Progenitor cell of endocrine pancreas (in vitro differentiated cells): ENCODE measurements at regions not wholly inside any gene's neighbourhood (a gene's known extent, or its start where the extent isn't known, plus 50 kb on each side); places are given as distances from the start of the nearest gene placed in this dataset.

Experiments
- DNase-seq: peaks from one replicate; pipeline ENCODE4 v3.0.0; 2021; ENCODE audit warnings: low spot score; ENCODE audit not compliant: unreplicated experiment
- H3K27ac Mint-ChIP-seq: 2 replicates; pipeline ENCODE4 v1.8.0; 2021; ENCODE audit warnings: mild to moderate bottlenecking, moderate library complexity, mixed read lengths
- H3K27me3 Mint-ChIP-seq: 2 replicates; pipeline ENCODE4 v1.8.0; 2021; ENCODE audit warnings: mixed read lengths
- H3K36me3 Mint-ChIP-seq: 2 replicates; pipeline ENCODE4 v1.8.0; 2022; ENCODE audit warnings: mixed read lengths; ENCODE audit not compliant: insufficient read depth
- H3K4me1 Mint-ChIP-seq: 2 replicates; pipeline ENCODE4 v1.8.0; 2021; ENCODE audit warnings: low read depth, mixed read lengths
- H3K4me3 Mint-ChIP-seq: 2 replicates; pipeline ENCODE4 v1.8.0; 2021; ENCODE audit warnings: low read depth, mild to moderate bottlenecking, moderate library complexity, mixed read lengths
- H3K9me3 Mint-ChIP-seq: 2 replicates; pipeline ENCODE4 v1.8.0; 2021; ENCODE audit warnings: low read depth, mixed read lengths
- TF ChIP-seq, protein P1 (sequence below): fragments of 200-600 bp; sonication (generic); IDR thresholded peaks from one replicate; pipeline ENCODE4 v1.5.0; 2021; ENCODE audit warnings: antibody characterized with exemption, mild to moderate bottlenecking; ENCODE audit not compliant: unreplicated experiment

DNA sequence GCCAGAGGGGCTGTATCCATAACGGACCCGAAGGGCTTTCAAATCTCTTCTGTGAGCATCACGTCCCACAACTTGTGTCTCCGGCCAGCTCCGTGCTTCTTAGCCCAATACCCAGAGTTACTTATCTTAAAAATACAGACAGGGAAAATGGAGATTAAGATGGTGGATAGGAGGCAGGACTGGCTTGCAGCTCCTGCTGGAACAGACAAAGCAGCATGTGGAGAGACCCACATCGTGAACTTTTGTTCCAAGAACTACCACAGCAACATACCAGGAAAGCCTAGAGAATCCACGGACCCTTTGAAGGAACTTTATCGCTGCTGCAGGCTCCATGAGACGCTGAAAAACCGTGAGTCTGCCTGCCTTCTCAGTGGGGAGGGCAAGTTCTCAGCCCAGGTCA, 113.7 kb downstream of the RNASET2 start:
- H3K27ac Mint-ChIP-seq: no peak overlapping the region
- DNase-seq: no peak
- H3K4me3 Mint-ChIP-seq: no peak overlapping the region
- no peaks in the 10 kb centered on the region for H3K4me1 Mint-ChIP-seq
- H3K36me3 Mint-ChIP-seq: no peaks in the 10 kb centered on the region
- H3K9me3 Mint-ChIP-seq: peaks cover 10% of the 10 kb centered on the region
- TF ChIP-seq, protein P1, sequence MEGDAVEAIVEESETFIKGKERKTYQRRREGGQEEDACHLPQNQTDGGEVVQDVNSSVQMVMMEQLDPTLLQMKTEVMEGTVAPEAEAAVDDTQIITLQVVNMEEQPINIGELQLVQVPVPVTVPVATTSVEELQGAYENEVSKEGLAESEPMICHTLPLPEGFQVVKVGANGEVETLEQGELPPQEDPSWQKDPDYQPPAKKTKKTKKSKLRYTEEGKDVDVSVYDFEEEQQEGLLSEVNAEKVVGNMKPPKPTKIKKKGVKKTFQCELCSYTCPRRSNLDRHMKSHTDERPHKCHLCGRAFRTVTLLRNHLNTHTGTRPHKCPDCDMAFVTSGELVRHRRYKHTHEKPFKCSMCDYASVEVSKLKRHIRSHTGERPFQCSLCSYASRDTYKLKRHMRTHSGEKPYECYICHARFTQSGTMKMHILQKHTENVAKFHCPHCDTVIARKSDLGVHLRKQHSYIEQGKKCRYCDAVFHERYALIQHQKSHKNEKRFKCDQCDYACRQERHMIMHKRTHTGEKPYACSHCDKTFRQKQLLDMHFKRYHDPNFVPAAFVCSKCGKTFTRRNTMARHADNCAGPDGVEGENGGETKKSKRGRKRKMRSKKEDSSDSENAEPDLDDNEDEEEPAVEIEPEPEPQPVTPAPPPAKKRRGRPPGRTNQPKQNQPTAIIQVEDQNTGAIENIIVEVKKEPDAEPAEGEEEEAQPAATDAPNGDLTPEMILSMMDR: no peak
- no peaks in the 10 kb centered on the region for H3K27me3 Mint-ChIP-seq

DNA sequence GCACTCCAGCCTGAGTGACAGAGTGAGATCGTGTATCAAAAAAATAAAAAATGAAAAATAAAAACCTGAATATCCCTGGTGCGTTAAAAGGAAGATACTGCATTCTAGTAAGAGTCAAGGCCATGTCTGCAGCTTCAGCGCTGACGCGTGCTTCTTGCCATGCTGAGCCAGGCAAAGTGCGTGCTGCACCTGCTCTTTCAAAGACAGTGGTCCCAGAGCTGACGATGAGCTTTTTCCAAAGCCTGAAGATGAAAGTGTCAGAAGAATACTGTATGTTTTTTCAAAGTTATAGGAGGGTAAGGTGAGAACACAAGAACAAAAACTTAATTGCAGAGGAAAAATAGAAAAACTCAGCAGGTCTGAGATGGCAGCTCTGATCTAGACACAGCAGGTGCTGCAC, 115.1 kb downstream of the RNASET2 start:
- Mint-ChIP-seq H3K27me3 (no peaks in the 10 kb centered on the region), H3K4me1 (no peaks in the 10 kb centered on the region), H3K4me3 (no peak overlapping the region), H3K27ac (no peak overlapping the region), H3K9me3 (no peaks in the 10 kb centered on the region), H3K36me3 (no peaks in the 10 kb centered on the region)
- TF ChIP-seq, protein P1: no peak
- DNase-seq: no peak

DNA sequence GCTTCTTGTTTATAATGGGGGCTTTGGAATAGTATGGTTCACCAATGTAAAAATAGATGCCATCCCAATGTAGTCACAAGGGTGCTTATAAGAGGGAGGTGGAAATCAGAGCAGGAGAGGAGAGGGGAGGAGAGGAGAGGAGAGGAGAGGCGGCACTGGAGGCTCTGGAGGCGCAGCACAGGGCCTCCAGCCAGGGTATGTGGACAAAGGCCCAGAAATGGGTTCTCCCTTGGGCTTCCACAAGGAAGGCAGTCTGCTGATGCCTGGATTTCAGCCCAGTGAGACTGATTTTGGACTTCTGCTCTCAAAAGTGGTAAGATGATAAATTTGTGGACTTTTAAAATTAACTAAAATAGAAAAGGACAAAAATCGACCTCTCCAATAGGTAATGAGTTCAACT, 116.8 kb downstream of the RNASET2 start:
- H3K27ac Mint-ChIP-seq: no peak overlapping the region
- no peak for DNase-seq
- TF ChIP-seq, protein P1: no peak
- peaks cover 2% of the 10 kb centered on the region for H3K4me1 Mint-ChIP-seq
- H3K4me3 Mint-ChIP-seq: no peak overlapping the region
- no peaks in the 10 kb centered on the region for H3K36me3 Mint-ChIP-seq
- H3K27me3 Mint-ChIP-seq: no peaks in the 10 kb centered on the region
- H3K9me3 Mint-ChIP-seq: no peaks in the 10 kb centered on the region

DNA sequence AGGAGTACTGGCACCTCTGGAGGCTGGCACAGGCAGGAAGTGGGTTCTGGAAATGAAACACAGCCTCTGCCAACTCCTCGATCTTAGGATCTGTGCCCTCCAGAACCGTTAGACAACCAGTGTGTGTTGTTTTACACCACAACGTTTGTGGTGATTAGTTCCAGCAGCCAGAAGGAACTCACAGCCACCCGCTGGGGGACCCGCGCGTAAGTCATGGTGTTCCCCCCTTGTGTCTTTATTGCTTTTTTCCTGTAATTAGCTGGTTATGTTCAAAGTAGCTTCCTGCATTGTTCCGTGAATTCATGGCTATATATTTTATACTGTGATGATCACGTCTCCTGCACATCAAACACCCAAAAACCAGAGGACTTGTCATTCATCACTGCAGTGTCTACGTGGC, 117.4 kb downstream of the RNASET2 start:
- Mint-ChIP-seq H3K4me1 (peaks cover 2% of the 10 kb centered on the region), H3K27me3 (peaks cover 3% of the 10 kb centered on the region), H3K4me3 (no peak overlapping the region), H3K9me3 (no peaks in the 10 kb centered on the region), H3K27ac (no peak overlapping the region), H3K36me3 (no peaks in the 10 kb centered on the region)
- DNase-seq: no peak
- TF ChIP-seq, protein P1: no peak

DNA sequence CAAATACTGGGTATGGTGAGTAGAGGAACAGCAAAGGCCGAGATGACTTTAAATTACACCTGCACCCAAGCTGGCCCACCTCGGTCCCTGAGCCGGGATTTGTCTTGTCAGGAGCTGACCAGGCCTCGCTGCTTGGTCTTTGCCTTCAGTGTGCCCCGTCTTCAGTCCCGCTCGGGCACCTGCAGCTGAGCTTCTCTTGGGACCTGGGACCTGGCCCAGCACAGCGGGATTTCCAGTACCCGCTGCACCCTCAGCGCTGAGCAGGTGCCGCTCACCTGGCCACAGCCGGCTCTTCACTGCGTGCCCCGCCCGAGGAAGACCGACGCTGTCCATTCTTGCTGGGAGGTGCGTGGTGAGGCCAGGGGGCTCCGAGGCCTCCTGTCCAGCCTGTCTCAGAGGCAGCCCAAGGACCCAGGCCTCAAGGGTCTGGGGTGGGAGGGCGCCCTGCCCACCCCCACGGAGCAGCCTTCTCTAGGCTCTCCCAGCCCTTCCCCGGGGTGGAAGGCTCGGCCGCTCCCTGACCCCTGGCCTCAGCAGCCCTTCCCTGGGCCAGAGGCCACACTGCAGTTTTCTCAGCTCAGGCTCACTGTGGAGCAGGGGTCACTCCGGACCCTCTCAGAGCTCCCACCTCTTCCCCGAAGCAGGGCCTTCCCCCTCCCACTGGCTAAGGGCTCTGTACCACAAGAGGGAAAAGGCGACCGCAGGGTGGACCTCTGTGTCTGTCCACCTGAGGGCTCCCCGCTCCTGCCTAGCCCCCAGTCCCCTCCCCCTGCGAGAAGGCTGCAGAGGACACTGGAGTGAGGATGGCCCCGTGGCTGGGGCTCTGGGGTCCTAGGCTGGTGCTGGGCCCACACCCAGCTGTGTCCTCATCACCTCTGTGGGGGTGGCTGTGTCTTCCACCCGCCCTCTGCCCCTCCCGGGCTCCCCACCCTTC, 119.3 kb downstream of the RNASET2 start:
- no peak overlapping the region for H3K27ac Mint-ChIP-seq
- no peaks in the 10 kb centered on the region for H3K36me3 Mint-ChIP-seq
- H3K9me3 Mint-ChIP-seq: no peaks in the 10 kb centered on the region
- no peak for DNase-seq
- H3K4me1 Mint-ChIP-seq: peaks cover 2% of the 10 kb centered on the region
- peaks cover 4% of the 10 kb centered on the region for H3K27me3 Mint-ChIP-seq
- TF ChIP-seq, protein P1: no peak
- H3K4me3 Mint-ChIP-seq: no peak overlapping the region
